GM23338 (cell line): ENCODE measurements at regions not wholly inside any gene's neighbourhood (a gene's known extent, or its start where the extent isn't known, plus 50 kb on each side); places are given as distances from the start of the nearest gene placed in this dataset.

Experiments
- CREB1 ChIP-seq: fragments of 250-450 bp; sonication (Bioruptor Pico); IDR thresholded peaks from 2 replicates; pipeline ENCODE4 v1.5.0; 2020; ENCODE audit warnings: low read depth, mild to moderate bottlenecking, moderate library complexity
- EZH2 ChIP-seq: fragments of 200-600 bp; sonication (generic); IDR thresholded peaks from one replicate; pipeline ENCODE4 v1.8.0; 2017; ENCODE audit warnings: antibody characterized with exemption, mild to moderate bottlenecking, low read depth; ENCODE audit not compliant: unreplicated experiment
- EZH2phosphoT487 ChIP-seq: fragments of 200-600 bp; sonication (generic); IDR thresholded peaks from one replicate; pipeline ENCODE4 v1.8.1; 2018; ENCODE audit warnings: antibody characterized with exemption; ENCODE audit not compliant: unreplicated experiment
- JUNB ChIP-seq: IDR thresholded peaks from one replicate; pipeline ENCODE4 v1.6.1; 2016; ENCODE audit warnings: antibody characterized with exemption; ENCODE audit not compliant: unreplicated experiment
- NANOG ChIP-seq: IDR thresholded peaks from 2 replicates; pipeline ENCODE4 v1.6.1; 2016; ENCODE audit warnings: antibody characterized with exemption, borderline replicate concordance
- POLR2AphosphoS5 ChIP-seq: IDR thresholded peaks from 2 replicates; pipeline ENCODE4 v1.6.1; 2016; ENCODE audit warnings: antibody characterized with exemption, low read depth
- ZNF331 ChIP-seq: fragments of 250-450 bp; sonication (Bioruptor Pico); IDR thresholded peaks from 2 replicates; pipeline ENCODE4 v1.5.0; 2020; ENCODE audit warnings: low read depth, mild to moderate bottlenecking, moderate library complexity
- TF ChIP-seq, protein P1 (sequence below), 2 experiments: fragments of 200-600 bp in 1 of 2; sonication (generic) in 1 of 2; conservative IDR thresholded peaks; 2 replicates each; pipeline versions ENCODE4 v1.5.1 to v1.6.1; 2016 to 2017; ENCODE audit warnings: antibody characterized with exemption in 2 of 2, low read depth in 2 of 2, mild to moderate bottlenecking in 2 of 2, moderate library complexity in 1 of 2
- TF ChIP-seq, protein P2 (sequence below): IDR thresholded peaks from 2 replicates; pipeline ENCODE4 v1.6.1; 2016; ENCODE audit warnings: antibody characterized with exemption
- TF ChIP-seq, protein P3 (sequence below): fragments of 250-450 bp; sonication (Bioruptor Pico); IDR thresholded peaks from 2 replicates; pipeline ENCODE4 v1.5.0; 2020; ENCODE audit warnings: mild to moderate bottlenecking, moderate library complexity
- TF ChIP-seq, protein P4 (sequence below): IDR thresholded peaks from one replicate; pipeline ENCODE4 v1.6.1; 2018; ENCODE audit warnings: antibody characterized with exemption; ENCODE audit not compliant: unreplicated experiment

DNA sequence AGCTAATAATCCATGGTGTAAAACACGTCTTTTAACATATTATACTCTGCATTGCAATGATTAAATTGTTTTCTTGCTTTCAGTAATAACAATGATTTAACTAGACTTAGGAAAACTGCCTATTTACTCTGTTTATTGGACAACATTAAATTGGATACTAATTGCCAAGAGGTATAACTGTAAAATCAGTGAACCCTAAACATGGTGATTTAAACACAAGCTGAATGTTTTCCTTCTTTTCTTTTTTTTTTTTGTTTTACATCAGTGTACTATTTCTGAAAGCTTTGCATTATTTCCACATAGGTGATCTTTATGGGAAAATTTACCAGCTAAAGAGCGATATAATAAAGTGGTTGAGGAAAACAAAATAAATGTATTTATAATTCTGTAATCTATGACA is 276.7 kb downstream of the PCDH7 start:
- TF ChIP-seq, protein P1, sequence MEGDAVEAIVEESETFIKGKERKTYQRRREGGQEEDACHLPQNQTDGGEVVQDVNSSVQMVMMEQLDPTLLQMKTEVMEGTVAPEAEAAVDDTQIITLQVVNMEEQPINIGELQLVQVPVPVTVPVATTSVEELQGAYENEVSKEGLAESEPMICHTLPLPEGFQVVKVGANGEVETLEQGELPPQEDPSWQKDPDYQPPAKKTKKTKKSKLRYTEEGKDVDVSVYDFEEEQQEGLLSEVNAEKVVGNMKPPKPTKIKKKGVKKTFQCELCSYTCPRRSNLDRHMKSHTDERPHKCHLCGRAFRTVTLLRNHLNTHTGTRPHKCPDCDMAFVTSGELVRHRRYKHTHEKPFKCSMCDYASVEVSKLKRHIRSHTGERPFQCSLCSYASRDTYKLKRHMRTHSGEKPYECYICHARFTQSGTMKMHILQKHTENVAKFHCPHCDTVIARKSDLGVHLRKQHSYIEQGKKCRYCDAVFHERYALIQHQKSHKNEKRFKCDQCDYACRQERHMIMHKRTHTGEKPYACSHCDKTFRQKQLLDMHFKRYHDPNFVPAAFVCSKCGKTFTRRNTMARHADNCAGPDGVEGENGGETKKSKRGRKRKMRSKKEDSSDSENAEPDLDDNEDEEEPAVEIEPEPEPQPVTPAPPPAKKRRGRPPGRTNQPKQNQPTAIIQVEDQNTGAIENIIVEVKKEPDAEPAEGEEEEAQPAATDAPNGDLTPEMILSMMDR (conservative IDR thresholded peaks at IDR 0.05; ENCODE audit: low read depth in 2 of 2): no peak
- TF ChIP-seq, protein P2, sequence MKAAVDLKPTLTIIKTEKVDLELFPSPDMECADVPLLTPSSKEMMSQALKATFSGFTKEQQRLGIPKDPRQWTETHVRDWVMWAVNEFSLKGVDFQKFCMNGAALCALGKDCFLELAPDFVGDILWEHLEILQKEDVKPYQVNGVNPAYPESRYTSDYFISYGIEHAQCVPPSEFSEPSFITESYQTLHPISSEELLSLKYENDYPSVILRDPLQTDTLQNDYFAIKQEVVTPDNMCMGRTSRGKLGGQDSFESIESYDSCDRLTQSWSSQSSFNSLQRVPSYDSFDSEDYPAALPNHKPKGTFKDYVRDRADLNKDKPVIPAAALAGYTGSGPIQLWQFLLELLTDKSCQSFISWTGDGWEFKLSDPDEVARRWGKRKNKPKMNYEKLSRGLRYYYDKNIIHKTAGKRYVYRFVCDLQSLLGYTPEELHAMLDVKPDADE: no peak
- TF ChIP-seq POLR2AphosphoS5 (no peak), EZH2 (no peak), CREB1 (CRISPR knock-in tag) (no peak), JUNB (no peak), EZH2phosphoT487 (no peak), ZNF331 (CRISPR knock-in tag) (no peak), NANOG (no peak)
- TF ChIP-seq, protein P3, sequence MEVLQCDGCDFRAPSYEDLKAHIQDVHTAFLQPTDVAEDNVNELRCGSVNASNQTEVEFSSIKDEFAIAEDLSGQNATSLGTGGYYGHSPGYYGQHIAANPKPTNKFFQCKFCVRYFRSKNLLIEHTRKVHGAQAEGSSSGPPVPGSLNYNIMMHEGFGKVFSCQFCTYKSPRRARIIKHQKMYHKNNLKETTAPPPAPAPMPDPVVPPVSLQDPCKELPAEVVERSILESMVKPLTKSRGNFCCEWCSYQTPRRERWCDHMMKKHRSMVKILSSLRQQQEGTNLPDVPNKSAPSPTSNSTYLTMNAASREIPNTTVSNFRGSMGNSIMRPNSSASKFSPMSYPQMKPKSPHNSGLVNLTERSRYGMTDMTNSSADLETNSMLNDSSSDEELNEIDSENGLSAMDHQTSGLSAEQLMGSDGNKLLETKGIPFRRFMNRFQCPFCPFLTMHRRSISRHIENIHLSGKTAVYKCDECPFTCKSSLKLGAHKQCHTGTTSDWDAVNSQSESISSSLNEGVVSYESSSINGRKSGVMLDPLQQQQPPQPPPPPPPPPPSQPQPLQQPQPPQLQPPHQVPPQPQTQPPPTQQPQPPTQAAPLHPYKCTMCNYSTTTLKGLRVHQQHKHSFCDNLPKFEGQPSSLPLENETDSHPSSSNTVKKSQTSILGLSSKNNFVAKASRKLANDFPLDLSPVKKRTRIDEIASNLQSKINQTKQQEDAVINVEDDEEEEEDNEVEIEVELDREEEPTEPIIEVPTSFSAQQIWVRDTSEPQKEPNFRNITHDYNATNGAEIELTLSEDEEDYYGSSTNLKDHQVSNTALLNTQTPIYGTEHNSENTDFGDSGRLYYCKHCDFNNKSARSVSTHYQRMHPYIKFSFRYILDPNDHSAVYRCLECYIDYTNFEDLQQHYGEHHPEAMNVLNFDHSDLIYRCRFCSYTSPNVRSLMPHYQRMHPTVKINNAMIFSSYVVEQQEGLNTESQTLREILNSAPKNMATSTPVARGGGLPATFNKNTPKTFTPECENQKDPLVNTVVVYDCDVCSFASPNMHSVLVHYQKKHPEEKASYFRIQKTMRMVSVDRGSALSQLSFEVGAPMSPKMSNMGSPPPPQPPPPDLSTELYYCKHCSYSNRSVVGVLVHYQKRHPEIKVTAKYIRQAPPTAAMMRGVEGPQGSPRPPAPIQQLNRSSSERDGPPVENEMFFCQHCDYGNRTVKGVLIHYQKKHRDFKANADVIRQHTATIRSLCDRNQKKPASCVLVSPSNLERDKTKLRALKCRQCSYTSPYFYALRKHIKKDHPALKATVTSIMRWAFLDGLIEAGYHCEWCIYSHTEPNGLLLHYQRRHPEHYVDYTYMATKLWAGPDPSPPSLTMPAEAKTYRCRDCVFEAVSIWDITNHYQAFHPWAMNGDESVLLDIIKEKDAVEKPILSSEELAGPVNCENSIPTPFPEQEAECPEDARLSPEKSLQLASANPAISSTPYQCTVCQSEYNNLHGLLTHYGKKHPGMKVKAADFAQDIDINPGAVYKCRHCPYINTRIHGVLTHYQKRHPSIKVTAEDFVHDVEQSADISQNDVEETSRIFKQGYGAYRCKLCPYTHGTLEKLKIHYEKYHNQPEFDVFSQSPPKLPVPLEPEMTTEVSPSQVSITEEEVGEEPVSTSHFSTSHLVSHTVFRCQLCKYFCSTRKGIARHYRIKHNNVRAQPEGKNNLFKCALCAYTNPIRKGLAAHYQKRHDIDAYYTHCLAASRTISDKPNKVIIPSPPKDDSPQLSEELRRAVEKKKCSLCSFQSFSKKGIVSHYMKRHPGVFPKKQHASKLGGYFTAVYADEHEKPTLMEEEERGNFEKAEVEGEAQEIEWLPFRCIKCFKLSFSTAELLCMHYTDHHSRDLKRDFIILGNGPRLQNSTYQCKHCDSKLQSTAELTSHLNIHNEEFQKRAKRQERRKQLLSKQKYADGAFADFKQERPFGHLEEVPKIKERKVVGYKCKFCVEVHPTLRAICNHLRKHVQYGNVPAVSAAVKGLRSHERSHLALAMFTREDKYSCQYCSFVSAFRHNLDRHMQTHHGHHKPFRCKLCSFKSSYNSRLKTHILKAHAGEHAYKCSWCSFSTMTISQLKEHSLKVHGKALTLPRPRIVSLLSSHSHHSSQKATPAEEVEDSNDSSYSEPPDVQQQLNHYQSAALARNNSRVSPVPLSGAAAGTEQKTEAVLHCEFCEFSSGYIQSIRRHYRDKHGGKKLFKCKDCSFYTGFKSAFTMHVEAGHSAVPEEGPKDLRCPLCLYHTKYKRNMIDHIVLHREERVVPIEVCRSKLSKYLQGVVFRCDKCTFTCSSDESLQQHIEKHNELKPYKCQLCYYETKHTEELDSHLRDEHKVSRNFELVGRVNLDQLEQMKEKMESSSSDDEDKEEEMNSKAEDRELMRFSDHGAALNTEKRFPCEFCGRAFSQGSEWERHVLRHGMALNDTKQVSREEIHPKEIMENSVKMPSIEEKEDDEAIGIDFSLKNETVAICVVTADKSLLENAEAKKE (CRISPR knock-in tag): no peak
- TF ChIP-seq, protein P4, sequence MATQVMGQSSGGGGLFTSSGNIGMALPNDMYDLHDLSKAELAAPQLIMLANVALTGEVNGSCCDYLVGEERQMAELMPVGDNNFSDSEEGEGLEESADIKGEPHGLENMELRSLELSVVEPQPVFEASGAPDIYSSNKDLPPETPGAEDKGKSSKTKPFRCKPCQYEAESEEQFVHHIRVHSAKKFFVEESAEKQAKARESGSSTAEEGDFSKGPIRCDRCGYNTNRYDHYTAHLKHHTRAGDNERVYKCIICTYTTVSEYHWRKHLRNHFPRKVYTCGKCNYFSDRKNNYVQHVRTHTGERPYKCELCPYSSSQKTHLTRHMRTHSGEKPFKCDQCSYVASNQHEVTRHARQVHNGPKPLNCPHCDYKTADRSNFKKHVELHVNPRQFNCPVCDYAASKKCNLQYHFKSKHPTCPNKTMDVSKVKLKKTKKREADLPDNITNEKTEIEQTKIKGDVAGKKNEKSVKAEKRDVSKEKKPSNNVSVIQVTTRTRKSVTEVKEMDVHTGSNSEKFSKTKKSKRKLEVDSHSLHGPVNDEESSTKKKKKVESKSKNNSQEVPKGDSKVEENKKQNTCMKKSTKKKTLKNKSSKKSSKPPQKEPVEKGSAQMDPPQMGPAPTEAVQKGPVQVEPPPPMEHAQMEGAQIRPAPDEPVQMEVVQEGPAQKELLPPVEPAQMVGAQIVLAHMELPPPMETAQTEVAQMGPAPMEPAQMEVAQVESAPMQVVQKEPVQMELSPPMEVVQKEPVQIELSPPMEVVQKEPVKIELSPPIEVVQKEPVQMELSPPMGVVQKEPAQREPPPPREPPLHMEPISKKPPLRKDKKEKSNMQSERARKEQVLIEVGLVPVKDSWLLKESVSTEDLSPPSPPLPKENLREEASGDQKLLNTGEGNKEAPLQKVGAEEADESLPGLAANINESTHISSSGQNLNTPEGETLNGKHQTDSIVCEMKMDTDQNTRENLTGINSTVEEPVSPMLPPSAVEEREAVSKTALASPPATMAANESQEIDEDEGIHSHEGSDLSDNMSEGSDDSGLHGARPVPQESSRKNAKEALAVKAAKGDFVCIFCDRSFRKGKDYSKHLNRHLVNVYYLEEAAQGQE: no peak
